ENCODE measurements at regions not wholly inside any gene's neighbourhood (a gene's known extent, or its start where the extent isn't known, plus 50 kb on each side); places are given as distances from the start of the nearest gene placed in this dataset.

- Histone ChIP-seq H3K36me3 (ENCODE audit: control insufficient read depth, low read length) (no peaks in the 10 kb centered on the region), H3F3A (ENCODE audit: control insufficient read depth, insufficient read depth) (no peaks in the 10 kb centered on the region), H3K4me1 (ENCODE audit: control insufficient read depth, low read length) (no peaks in the 10 kb centered on the region), H3K27ac (ENCODE audit: low read depth, low read length) (no peak overlapping the region), H3K4me3 (ENCODE audit: low read length) (no peak overlapping the region), H4K20me1 (ENCODE audit: control insufficient read depth, insufficient read depth, low read depth, low read length) (no peaks in the 10 kb centered on the region), H3K27me3 (ENCODE audit: control insufficient read depth, low read length) (no peaks in the 10 kb centered on the region), H3K9me2 (replicated peaks; ENCODE audit: control insufficient read depth, low read length) (no peaks in the 10 kb centered on the region), H3K9me3 (ENCODE audit: control insufficient read depth, insufficient read depth, low read length) (no peaks in the 10 kb centered on the region), H3K79me2 (ENCODE audit: control insufficient read depth, low read length) (no peaks in the 10 kb centered on the region), H3K4me2 (ENCODE audit: low read length) (no peak overlapping the region)
- TF ChIP-seq CTCF (IDR thresholded peaks at IDR 0.05; ENCODE audit: low read depth, low read length, poor library complexity, severe bottlenecking) (no peak), EZH2phosphoT487 (IDR thresholded peaks at IDR 0.05; ENCODE audit: borderline replicate concordance, low read length) (no peak)
Measured at GRCh38 chr2:12302140-12302539, 414.6 kb upstream of the TRIB2 start.

- Histone ChIP-seq H3K36me3 (ENCODE audit: control insufficient read depth, low read length) (no peaks in the 10 kb centered on the region), H4K20me1 (ENCODE audit: control insufficient read depth, insufficient read depth, low read depth, low read length) (no peaks in the 10 kb centered on the region), H3K4me3 (ENCODE audit: low read length) (no peak overlapping the region), H3F3A (ENCODE audit: control insufficient read depth, insufficient read depth) (no peaks in the 10 kb centered on the region), H3K27ac (ENCODE audit: low read depth, low read length) (no peak overlapping the region), H3K4me1 (ENCODE audit: control insufficient read depth, low read length) (no peaks in the 10 kb centered on the region), H3K27me3 (ENCODE audit: control insufficient read depth, low read length) (no peaks in the 10 kb centered on the region), H3K79me2 (ENCODE audit: control insufficient read depth, low read length) (no peaks in the 10 kb centered on the region), H3K4me2 (ENCODE audit: low read length) (no peak overlapping the region), H3K9me2 (replicated peaks; ENCODE audit: control insufficient read depth, low read length) (no peaks in the 10 kb centered on the region), H3K9me3 (ENCODE audit: control insufficient read depth, insufficient read depth, low read length) (no peaks in the 10 kb centered on the region)
- TF ChIP-seq EZH2phosphoT487 (IDR thresholded peaks at IDR 0.05; ENCODE audit: borderline replicate concordance, low read length), result no peak
- no peak for TF ChIP-seq CTCF (IDR thresholded peaks at IDR 0.05; ENCODE audit: low read depth, low read length, poor library complexity, severe bottlenecking)
Measured at GRCh38 chr2:12302691-12303090, 414.0 kb upstream of the TRIB2 start.

GRCh38 chr2:12303181-12304030, 413.3 kb upstream of the TRIB2 start:
- Histone ChIP-seq H3K4me2 (ENCODE audit: low read length) (no peak overlapping the region), H3K9me3 (ENCODE audit: control insufficient read depth, insufficient read depth, low read length) (no peaks in the 10 kb centered on the region), H4K20me1 (ENCODE audit: control insufficient read depth, insufficient read depth, low read depth, low read length) (no peaks in the 10 kb centered on the region), H3F3A (ENCODE audit: control insufficient read depth, insufficient read depth) (no peaks in the 10 kb centered on the region), H3K27me3 (ENCODE audit: control insufficient read depth, low read length) (no peaks in the 10 kb centered on the region), H3K36me3 (ENCODE audit: control insufficient read depth, low read length) (no peaks in the 10 kb centered on the region), H3K9me2 (replicated peaks; ENCODE audit: control insufficient read depth, low read length) (no peaks in the 10 kb centered on the region), H3K4me3 (ENCODE audit: low read length) (no peak overlapping the region), H3K4me1 (ENCODE audit: control insufficient read depth, low read length) (no peaks in the 10 kb centered on the region), H3K79me2 (ENCODE audit: control insufficient read depth, low read length) (no peaks in the 10 kb centered on the region), H3K27ac (ENCODE audit: low read depth, low read length) (no peak overlapping the region)
- TF ChIP-seq EZH2phosphoT487 (IDR thresholded peaks at IDR 0.05; ENCODE audit: borderline replicate concordance, low read length), result no peak
- no peak for TF ChIP-seq CTCF (IDR thresholded peaks at IDR 0.05; ENCODE audit: low read depth, low read length, poor library complexity, severe bottlenecking)
